ENCODE measurements at regions not wholly inside any gene's neighbourhood (a gene's known extent, or its start where the extent isn't known, plus 50 kb on each side); places are given as distances from the start of the nearest gene placed in this dataset.

GRCh38 chr9:90009447-90009846 lies 404.6 kb downstream of the GADD45G start:
- DNase-seq = no peak

DNA sequence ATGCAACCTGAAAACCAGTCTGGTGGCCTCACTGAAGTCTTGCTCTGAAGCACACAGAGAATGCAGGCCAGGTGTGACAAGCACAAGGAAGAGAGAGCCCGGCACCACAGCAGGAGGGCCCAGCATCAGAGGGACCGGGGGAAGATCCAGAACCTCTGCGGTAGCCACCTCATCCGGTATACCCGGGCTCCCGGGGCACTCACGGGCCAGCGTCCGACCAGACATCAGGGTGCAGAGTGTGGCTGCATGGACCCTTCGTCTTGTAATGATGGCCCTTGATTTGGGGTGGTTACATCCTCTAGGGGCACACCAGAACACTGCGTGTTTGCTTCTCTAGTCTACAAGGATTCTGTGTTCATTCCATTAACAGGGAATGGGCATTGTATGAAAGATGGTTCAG lies 406.0 kb downstream of the GADD45G start:
- DNase-seq = no peak

DNA sequence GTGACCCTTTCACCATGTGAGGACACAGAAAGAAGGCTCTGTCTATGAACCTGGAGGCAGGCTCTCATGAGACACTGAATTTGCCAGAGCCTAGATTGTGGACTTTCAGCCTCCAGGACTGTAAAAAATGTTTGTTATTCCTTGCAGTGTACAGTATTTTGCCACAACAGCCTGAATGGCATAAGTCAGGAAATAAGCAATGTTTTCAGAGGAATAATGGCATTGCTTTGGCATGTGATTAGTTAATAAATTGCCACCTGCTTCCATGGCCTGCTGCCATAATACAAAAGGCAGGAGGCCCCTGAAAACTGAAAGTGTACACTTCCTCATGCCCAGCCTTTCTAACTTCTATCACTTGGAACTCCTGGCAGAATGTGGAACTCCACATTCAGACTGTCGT lies 408.1 kb downstream of the GADD45G start:
- DNase-seq = no peak

GRCh38 chr9:90013778-90014177 lies 409.0 kb downstream of the GADD45G start:
- DNase-seq = no peak

GRCh38 chr9:90014421-90014820 lies 409.6 kb downstream of the GADD45G start:
- DNase-seq = no peak

- DNase-seq = no peak
These were observed 411.5 kb downstream of the GADD45G start for GRCh38 chr9:90016272-90016671.

DNA sequence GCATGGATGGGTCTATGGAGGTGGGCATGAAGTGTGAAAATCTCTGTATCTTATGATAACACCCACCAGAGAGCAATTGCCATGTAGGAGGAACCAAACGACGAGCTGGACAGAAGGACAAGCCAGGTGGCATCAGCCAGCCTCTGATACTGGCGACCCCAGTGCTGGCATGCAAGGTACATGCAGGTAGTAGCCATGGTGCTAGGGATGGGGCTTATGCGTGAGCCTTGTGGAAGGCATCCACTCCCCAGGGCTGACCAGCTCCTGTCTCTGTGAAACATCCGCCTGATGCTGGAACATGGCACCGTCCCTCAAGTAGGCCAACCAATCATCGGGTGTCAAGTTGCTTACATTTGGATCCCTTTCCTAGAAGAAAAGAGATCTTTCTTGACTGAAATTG lies 412.9 kb downstream of the GADD45G start:
- no peak for DNase-seq

GRCh38 chr9:90018688-90019087 lies 413.9 kb downstream of the GADD45G start:
- DNase-seq = no peak

GRCh38 chr9:90019626-90020025 lies 414.8 kb downstream of the GADD45G start:
- no peak for DNase-seq

- DNase-seq = no peak
These were observed 415.6 kb downstream of the GADD45G start for GRCh38 chr9:90020276-90020871.

DNA sequence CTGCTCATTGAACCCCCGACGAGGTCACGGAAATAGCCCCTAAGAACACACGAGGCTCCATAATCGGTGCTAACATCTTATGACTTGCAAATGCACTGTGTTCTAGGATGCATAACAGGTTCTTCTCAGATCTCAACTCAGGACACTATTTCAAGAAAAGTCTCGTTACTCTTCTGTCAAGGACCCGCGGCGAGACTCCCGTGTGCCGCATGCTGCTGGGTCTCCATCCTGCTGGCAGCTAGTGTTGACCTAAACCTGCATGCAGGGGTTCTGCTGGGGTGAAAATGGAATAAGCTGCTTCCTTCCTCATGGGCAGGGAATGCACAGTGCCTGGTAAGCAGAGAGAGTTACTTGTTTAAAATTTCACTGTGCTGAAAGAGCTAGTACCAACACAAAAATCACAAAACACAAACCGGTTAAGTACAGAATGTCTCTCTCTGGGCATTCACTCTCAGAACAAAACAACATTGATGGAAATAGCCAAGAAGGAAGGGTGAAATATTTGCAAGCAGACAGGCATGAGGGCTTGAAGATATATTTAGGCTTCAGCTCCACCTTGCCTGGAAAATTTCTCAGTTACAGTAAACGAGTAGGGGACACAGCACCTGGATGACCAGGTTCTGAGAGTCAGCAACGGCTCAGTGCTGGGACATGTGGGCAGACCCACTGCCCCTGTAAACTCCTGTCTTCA lies 416.5 kb downstream of the GADD45G start:
- DNase-seq = no peak

- no peak for DNase-seq
These were observed 417.7 kb downstream of the GADD45G start for GRCh38 chr9:90022474-90022873.

- DNase-seq = no peak
These were observed 419.0 kb downstream of the GADD45G start for GRCh38 chr9:90023861-90024260.

DNA sequence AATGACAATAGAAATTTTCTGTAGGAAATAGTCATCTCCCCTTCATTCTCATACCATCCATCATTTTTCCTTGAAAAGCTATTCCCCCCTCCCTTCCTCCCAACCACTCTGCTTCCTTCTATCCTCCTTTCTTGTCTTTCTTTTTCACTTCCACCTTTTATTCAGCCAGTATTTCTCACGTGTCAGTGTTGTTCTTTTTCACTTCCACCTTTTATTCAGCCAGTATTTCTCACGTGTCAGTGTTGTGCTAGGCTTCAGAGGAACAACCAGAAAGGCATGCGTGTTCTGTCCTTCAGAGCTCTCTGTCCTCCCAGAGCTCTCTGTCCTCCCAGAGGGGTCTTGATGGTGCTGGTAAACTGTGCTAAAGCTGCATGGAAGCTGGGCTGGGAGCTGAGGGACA lies 419.6 kb downstream of the GADD45G start:
- DNase-seq = no peak

- no peak for DNase-seq
These were observed 420.0 kb downstream of the GADD45G start for GRCh38 chr9:90024823-90025222.

DNA sequence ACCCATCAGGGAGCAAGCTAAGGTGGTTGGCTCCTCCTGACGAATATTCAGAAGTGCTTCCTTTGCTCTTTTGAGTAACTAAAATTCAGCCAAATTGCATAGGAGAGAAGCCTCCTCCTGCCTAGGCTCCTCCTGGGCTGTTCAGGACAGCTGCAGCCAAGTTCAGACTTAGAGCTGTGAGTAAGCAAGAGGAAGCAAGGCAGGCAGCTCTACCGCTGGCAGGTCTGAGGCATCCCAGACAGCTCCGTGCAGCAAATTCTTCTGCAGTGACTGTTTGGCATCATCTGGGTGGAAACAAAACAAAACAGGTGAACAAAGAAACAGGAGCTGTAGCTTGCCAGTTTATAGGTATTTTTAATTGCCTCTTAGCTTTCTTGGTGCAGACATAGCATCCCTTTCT lies 421.0 kb downstream of the GADD45G start:
- DNase-seq = no peak

DNA sequence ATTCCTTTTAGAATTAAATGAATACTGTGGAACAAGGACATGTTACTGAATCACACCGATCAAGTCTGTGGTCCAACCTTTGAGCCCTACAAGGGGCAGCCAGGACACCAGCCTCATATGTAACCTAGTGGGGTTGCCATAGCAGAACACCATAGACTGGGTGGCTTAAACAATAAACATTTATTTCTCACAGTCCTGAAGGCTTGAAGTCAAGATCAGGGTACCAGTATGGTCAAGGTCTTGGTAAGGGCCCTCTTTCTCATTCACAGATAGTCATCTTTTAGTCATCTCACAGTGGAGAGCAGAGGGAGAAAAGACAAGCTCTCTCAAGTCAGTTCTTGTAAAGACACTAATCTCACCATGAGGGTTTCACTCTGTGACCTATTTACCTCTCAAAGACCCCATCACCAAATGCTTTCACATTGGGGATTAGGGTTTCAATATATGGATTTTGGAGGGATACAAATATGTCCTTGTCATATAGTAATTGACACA lies 422.5 kb downstream of the GADD45G start:
- no peak for DNase-seq

GRCh38 chr9:90029386-90029785 lies 424.6 kb downstream of the GADD45G start:
- no peak for DNase-seq

DNA sequence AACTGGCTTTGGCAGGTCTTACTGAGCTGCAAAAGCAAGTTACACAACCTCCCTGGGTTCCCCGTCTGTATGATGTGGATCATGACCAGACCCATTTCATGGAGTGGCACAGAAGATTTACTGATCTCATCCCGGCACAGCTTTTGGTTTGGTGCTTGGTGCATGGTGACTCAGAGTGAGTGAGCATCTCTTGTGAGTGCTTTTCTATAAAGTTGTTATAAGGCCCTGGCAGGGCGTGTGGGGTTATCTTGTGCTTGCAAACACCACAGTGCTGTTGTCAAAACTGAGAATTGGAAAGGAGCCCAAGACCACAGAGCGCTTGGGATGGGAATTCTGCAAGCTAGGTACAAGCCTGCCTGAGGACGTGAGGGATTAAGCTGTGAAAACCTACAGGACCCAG lies 425.2 kb downstream of the GADD45G start:
- no peak for DNase-seq

DNA sequence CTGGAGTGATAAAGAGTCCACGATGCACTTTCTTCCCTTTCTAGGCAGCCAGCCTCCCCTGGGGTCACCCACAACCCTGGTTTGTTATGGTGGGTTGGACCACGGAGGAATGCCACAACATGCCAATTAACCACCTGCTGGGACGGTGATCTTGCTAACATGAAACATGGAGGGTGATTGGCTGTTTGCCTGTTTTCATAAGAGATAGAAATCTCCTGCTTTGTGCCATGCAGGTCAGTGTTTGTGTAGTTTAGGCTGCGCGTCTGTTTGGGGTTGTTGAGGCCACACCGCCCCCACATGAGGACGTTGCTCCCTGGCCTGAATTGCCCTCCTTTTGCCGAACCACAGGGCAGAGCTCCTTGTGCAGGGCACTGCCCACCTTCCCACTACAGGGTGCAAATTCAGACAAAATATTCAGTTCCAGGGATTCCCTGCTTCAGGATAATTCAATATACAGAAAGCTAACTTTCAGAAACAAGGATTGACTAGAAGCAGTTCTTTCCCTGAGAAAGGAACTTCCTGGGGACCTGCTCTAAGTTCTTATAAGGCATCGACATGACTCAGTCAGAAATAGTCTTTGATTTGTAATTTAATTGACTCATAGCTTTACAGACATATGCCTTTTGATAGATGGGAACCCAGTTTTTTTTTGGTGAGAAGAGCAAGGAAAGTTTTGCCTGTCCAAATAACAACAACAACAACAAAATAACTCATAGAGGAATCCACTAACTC lies 427.6 kb downstream of the GADD45G start:
- DNase-seq = no peak

DNA sequence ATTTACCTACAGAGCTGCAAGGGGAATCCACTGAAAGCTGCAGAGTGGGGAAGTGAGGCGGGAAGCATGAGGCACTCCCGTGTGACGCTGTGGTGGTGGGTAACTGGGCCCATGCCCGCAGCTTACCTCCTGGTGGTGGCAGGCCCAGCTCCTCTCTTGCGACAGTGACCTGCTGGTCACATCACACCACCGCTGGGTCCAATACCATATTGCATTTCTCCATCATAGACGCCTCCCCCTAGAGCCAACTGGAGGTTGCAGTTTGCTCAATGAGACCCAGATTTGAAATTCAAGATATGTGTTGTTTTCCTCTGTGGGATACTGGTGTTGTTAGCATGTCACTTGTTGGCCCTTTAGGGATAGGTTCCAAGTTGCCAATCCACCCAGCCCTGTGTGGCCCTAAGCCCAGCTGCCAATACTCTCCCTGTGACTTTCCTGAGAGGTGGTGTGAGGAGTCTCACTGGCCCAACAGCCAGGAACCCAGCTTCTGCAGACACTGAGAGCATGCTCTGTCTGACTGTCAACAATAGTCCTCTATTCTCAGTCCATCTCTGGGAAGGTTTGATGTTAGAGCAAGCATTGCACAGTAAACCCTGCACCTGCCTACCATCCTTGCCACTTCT lies 428.3 kb downstream of the GADD45G start:
- no peak for DNase-seq

DNA sequence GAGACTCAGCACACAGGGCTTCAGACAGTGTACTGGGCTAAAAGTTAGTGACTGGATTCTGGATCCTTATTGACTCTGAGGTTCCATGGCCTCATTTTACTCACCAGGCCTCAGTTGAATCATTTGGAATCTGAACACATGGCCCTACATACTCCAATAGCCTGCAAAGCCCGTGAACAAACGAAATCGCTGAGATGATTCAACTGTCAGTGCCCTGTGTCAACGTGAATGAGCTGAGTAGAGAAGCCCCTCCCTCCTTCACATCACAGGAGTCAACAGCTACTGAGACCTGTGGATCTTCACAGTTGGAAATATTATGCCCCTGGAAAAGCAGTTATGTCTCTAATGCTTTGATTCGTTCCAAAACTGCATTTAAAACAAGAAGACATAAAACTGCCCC lies 429.3 kb downstream of the GADD45G start:
- no peak for DNase-seq

GRCh38 chr9:90035471-90035870 lies 430.7 kb downstream of the GADD45G start:
- no peak for DNase-seq
